A549 (cell line): ENCODE measurements at regions not wholly inside any gene's neighbourhood (a gene's known extent, or its start where the extent isn't known, plus 50 kb on each side); places are given as distances from the start of the nearest gene placed in this dataset.

Experiments
- ATAC-seq, 2 experiments: fragments of 200-7000 bp in 1 of 2; fragments of >200 bp in 1 of 2; cut with Nextera tagmentation in 1 of 2; cut with Tn5 transposase in 1 of 2; 3 replicates each; pipeline versions ENCODE4 v1.8.0 to v1.9.1; 2018 to 2020; ENCODE audit warnings: mild to moderate bottlenecking in 1 of 2, moderate library complexity in 1 of 2
- CTCF ChIA-PET: fragments of 300-600 bp; sonication (Branson Sonifier 250); formaldehyde crosslinking; extraction: SDS; loops from one replicate; lab custom pipeline; 2021; ENCODE audit warnings: antibody characterized with exemption, inconsistent platforms; lab: Yijun Ruan, JAX
- POLR2A ChIA-PET: fragments of 350-600 bp; formaldehyde crosslinking; extraction: SDS; loops from one replicate; lab custom pipeline; 2021; ENCODE audit warnings: antibody characterized with exemption, inconsistent platforms; lab: Yijun Ruan, JAX
- DNase-seq, 2 experiments: peaks; one replicate each; pipeline versions ENCODE4 v3.0.0 to v3.0.0-alpha.2; 2011 to 2016; ENCODE audit warnings: low read depth in 1 of 2, low spot score in 1 of 2
- FAIRE-seq: peaks from 2 replicates; lab custom pipeline; 2011; peaks lifted over from hg19 to GRCh38; lab: Jason Lieb, UNC
- H3K27ac ChIP-seq, 2 experiments: fragments of >200 bp; sonication (Bioruptor Twin); formaldehyde crosslinking; 3 replicates each; pipeline ENCODE4 v1.5.1; 2016 to 2017
- H3K4me1 ChIP-seq: fragments of >200 bp; sonication (Bioruptor Twin); formaldehyde crosslinking; 3 replicates; pipeline ENCODE4 v1.6.1; 2016
- H3K4me2 ChIP-seq: fragments of >200 bp; sonication (Bioruptor Twin); formaldehyde crosslinking; 3 replicates; pipeline ENCODE4 v1.6.1; 2016
- H3K4me3 ChIP-seq: fragments of >200 bp; sonication (Bioruptor Twin); formaldehyde crosslinking; 3 replicates; pipeline ENCODE4 v1.5.1; 2016
- H3K9me3 ChIP-seq: fragments of >200 bp; sonication (Bioruptor Twin); formaldehyde crosslinking; 3 replicates; pipeline ENCODE4 v1.6.1; 2016
- BHLHE40 ChIP-seq: IDR thresholded peaks from 2 replicates; pipeline ENCODE4 v1.6.1; 2012; ENCODE audit warnings: low read depth, low read length, inconsistent platforms
- CBX8 ChIP-seq: fragments of 200-600 bp; sonication (generic); IDR thresholded peaks from 2 replicates; pipeline ENCODE4 v1.6.1; 2016
- CHD2 ChIP-seq: fragments of 150-350 bp; IDR thresholded peaks from 2 replicates; pipeline ENCODE4 v1.6.1; 2014; ENCODE audit warnings: low read length; ENCODE audit not compliant: partially characterized antibody
- CHD4 ChIP-seq: fragments of 200-600 bp; sonication (generic); IDR thresholded peaks from 2 replicates; pipeline ENCODE4 v1.6.1; 2016; ENCODE audit warnings: antibody characterized with exemption, mild to moderate bottlenecking, borderline replicate concordance
- EHMT2 ChIP-seq: fragments of 200-600 bp; sonication (generic); IDR thresholded peaks from 2 replicates; pipeline ENCODE4 v1.6.1; 2016; ENCODE audit warnings: antibody characterized with exemption, low read depth, mild to moderate bottlenecking, moderate library complexity
- FOSL2 ChIP-seq, 2 experiments: fragments of 450-650 bp in 1 of 2; fragments of >200 bp in 1 of 2; sonication (Bioruptor Twin) in 1 of 2; formaldehyde crosslinking; IDR thresholded peaks; 2 replicates each; pipeline versions ENCODE4 v1.5.0 to v1.6.1; 2016 to 2020; ENCODE audit warnings: mild to moderate bottlenecking in 1 of 2, moderate library complexity in 1 of 2
- FOXS1 ChIP-seq: fragments of 250-450 bp; sonication (Bioruptor Pico); IDR thresholded peaks from 2 replicates; pipeline ENCODE4 v1.5.0; 2020; ENCODE audit warnings: mild to moderate bottlenecking, moderate library complexity
- HOXB13 ChIP-seq: fragments of 250-450 bp; sonication (Bioruptor Pico); IDR thresholded peaks from 2 replicates; pipeline ENCODE4 v1.5.0; 2020; ENCODE audit warnings: low read depth, mild to moderate bottlenecking, moderate library complexity
- JUN ChIP-seq, 2 experiments: fragments of >200 bp; sonication (Bioruptor Twin); formaldehyde crosslinking; IDR thresholded peaks; 2 replicates in 1 of 2; 3 replicates in 1 of 2; pipeline ENCODE4 v1.6.1; 2016 to 2017
- MAFK ChIP-seq: fragments of 450-650 bp; IDR thresholded peaks from 2 replicates; pipeline ENCODE4 v1.6.1; 2014; ENCODE audit not compliant: partially characterized antibody
- MAZ ChIP-seq: fragments of 150-350 bp; IDR thresholded peaks from 2 replicates; pipeline ENCODE4 v1.6.1; 2014; ENCODE audit warnings: antibody characterized with exemption, low read depth, low read length, borderline replicate concordance
- SMC3 ChIP-seq: fragments of >200 bp; sonication (Bioruptor Twin); formaldehyde crosslinking; IDR thresholded peaks from 3 replicates; pipeline ENCODE4 v1.6.1; 2018; ENCODE audit warnings: inconsistent platforms
- ZFP36 ChIP-seq: fragments of 450-650 bp; IDR thresholded peaks from 2 replicates; pipeline ENCODE4 v1.6.1; 2014; ENCODE audit warnings: borderline replicate concordance; ENCODE audit not compliant: partially characterized antibody
- ZNF302 ChIP-seq: fragments of 250-450 bp; sonication (Bioruptor Pico); IDR thresholded peaks from 2 replicates; pipeline ENCODE4 v1.9.0; 2021; ENCODE audit warnings: inconsistent platforms, mild to moderate bottlenecking, moderate library complexity
- ZSCAN20 ChIP-seq: fragments of 250-450 bp; sonication (Bioruptor Pico); IDR thresholded peaks from 2 replicates; pipeline ENCODE4 v1.8.0; 2022; ENCODE audit warnings: mild to moderate bottlenecking, moderate library complexity
- WGBS: methylation state at CpG from one replicate; pipeline ENCODE4 v1.1.6; 2017; ENCODE audit errors: missing lambda C conversion rate; 5-methylcytosine and 5-hydroxymethylcytosine counted together
- TF ChIP-seq, protein P1 (sequence below): fragments of >200 bp; sonication (Bioruptor Twin); formaldehyde crosslinking; IDR thresholded peaks from 3 replicates; pipeline ENCODE4 v1.5.1; 2016
- TF ChIP-seq, protein P2 (sequence below): fragments of >200 bp; sonication (Bioruptor Twin); formaldehyde crosslinking; IDR thresholded peaks from 2 replicates; pipeline ENCODE4 v1.6.1; 2016
- TF ChIP-seq, protein P3 (sequence below): fragments of 200-600 bp; sonication (generic); IDR thresholded peaks from 2 replicates; pipeline ENCODE4 v1.6.1; 2016; ENCODE audit warnings: antibody characterized with exemption, mild to moderate bottlenecking, moderate library complexity
- TF ChIP-seq, protein P4 (sequence below): IDR thresholded peaks from 2 replicates; pipeline ENCODE4 v1.6.1; 2012
- TF ChIP-seq, protein P5 (sequence below): fragments of 150-350 bp; IDR thresholded peaks from 2 replicates; pipeline ENCODE4 v1.6.1; 2014; ENCODE audit warnings: low read depth, mild to moderate bottlenecking, low read length

DNA sequence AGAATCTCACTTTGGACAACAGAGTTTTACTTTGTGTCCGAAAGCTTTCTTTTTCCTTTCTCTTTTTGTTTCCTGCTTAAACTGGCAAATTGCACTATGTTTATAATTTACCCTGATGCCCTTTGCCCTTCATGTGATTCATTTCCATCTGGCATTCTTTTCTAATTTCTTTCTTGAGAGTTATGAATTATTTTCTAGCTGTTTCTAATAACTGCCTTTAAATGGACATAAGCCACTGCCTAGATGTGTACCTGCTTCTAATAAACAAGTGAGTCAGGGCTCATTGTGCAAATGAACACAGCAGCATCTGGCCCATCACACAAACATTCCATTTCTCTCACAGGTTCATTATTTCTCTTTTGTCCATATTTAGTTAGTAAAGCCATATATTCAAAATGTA, 242.3 kb upstream of the GPRIN3 start (continued):
- TF ChIP-seq, protein P1, sequence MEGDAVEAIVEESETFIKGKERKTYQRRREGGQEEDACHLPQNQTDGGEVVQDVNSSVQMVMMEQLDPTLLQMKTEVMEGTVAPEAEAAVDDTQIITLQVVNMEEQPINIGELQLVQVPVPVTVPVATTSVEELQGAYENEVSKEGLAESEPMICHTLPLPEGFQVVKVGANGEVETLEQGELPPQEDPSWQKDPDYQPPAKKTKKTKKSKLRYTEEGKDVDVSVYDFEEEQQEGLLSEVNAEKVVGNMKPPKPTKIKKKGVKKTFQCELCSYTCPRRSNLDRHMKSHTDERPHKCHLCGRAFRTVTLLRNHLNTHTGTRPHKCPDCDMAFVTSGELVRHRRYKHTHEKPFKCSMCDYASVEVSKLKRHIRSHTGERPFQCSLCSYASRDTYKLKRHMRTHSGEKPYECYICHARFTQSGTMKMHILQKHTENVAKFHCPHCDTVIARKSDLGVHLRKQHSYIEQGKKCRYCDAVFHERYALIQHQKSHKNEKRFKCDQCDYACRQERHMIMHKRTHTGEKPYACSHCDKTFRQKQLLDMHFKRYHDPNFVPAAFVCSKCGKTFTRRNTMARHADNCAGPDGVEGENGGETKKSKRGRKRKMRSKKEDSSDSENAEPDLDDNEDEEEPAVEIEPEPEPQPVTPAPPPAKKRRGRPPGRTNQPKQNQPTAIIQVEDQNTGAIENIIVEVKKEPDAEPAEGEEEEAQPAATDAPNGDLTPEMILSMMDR = no peak
- TF ChIP-seq, all 56 proteins: peak for 0

DNA sequence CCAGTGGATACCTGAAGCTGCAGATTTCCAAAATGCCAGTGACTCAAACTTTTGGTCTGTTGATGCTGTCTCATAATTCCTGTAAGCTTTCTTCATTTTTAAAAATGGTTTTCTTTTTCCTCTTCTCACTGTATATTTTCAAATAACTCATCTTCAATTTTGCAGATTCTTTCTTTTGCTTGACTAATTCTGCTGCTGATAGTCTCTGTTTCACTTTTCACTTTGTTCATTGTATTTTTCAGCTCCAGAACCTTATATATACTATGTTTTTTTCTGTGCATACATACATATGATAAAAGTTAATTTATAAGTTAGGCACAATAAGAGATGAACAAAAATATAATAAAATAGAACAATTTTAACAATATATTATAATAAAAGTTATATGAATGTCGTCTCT, 237.7 kb upstream of the GPRIN3 start:
- H3K27ac ChIP-seq = no peak overlapping the region
- H3K4me3 ChIP-seq = no peak overlapping the region
- ATAC-seq = no peak
- CTCF ChIA-PET = no interaction called here
- 10% methylated on average over 1 of the region's 1 CpG for WGBS
- no peak for DNase-seq
- H3K9me3 ChIP-seq = 0 out of 3 replicates have a peak, but pooled peaks cover 5% of the 10 kb centered on the region
- H3K4me2 ChIP-seq = no peak overlapping the region
- no peak for FAIRE-seq
- TF ChIP-seq SMC3 (no peak), CBX8 (no peak), JUN (IDR thresholded peaks at IDR 0.05) (no peak), ZFP36 (no peak), MAZ (no peak), CHD2 (no peak)
- TF ChIP-seq, protein P2, sequence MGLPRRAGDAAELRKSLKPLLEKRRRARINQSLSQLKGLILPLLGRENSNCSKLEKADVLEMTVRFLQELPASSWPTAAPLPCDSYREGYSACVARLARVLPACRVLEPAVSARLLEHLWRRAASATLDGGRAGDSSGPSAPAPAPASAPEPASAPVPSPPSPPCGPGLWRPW = no peak
- H3K4me1 ChIP-seq = peaks cover 5% of the 10 kb centered on the region
- POLR2A ChIA-PET = no interaction called here

DNA sequence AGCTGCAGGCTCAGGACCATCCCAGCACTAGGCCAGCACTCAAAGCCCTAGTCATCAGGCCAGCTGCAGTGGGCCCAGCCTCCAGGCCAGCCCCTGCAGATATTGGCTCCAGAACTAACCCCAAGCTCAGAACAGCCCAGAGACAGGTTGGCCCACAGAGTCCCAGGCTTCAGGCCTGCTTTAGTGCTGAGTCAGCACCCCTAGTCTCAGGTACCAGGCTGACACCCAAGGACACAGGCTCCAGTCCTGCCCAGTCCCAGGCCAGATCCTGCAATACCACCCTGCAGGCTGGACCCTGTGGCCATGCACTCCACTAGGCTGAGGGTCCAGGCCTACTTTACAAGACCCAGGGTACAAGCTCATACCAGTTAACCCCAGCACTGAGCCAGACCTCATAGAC, 234.4 kb upstream of the GPRIN3 start:
- H3K27ac ChIP-seq = no peak overlapping the region
- ATAC-seq = no peak

DNA sequence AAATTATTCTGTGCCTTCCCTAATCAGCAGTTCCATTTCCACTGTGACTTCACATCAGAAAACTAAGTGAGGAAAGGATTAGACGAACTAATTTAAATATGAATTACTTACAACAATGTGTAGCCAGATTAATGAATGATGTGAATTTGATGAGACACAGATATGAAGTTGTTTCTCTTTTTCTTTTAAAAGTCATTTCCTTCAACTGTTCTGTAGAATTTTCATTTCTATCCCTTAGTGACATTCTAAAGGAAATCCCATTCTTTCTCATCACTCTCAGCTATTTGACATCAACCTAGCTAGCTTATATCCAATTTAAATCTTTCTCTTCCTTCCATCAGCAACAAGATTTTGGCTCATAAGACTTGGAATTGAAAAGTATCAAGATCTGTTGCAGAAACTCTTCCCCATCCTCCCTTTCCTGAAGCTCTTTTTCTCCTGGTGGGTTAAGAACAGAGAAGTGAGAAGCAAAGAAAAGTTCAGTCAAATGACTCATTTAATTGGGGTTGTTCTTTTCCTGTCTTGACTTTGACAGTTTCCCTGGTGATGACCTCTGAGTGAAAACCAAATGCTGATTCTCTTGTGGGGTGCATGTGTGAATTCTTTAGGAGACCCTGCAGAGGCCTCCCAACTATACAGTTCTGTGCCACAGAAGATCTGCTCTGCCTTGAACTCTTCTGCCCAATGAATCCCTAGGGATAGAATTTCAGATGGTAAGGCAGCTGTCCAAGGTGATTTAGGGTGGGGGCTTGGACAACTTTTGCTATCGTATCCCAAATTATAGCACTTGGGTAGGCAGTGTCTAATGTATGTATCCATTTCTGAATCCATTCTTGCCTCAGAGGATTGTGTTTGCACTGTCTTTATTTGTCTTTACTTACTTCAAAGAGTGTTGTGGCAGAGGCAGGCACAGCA, 232.5 kb upstream of the GPRIN3 start:
- ChIA-PET CTCF (no interaction called here), POLR2A (no interaction called here)
- no peak overlapping the region for H3K4me3 ChIP-seq
- H3K27ac ChIP-seq = peak overlapping the region; percentile 33 to 59
- H3K4me1 ChIP-seq = peaks cover 28% of the 10 kb centered on the region
- WGBS = 67% methylated on average over 2 of the region's 2 CpGs
- H3K9me3 ChIP-seq = 0 out of 3 replicates have a peak, but pooled peaks cover 2% of the 10 kb centered on the region
- FAIRE-seq (no peak), DNase-seq (no peak)
- TF ChIP-seq CHD4 (no peak), BHLHE40 (no peak), HOXB13 (CRISPR knock-in tag) (no peak), FOXS1 (no peak)
- TF ChIP-seq, protein P3, sequence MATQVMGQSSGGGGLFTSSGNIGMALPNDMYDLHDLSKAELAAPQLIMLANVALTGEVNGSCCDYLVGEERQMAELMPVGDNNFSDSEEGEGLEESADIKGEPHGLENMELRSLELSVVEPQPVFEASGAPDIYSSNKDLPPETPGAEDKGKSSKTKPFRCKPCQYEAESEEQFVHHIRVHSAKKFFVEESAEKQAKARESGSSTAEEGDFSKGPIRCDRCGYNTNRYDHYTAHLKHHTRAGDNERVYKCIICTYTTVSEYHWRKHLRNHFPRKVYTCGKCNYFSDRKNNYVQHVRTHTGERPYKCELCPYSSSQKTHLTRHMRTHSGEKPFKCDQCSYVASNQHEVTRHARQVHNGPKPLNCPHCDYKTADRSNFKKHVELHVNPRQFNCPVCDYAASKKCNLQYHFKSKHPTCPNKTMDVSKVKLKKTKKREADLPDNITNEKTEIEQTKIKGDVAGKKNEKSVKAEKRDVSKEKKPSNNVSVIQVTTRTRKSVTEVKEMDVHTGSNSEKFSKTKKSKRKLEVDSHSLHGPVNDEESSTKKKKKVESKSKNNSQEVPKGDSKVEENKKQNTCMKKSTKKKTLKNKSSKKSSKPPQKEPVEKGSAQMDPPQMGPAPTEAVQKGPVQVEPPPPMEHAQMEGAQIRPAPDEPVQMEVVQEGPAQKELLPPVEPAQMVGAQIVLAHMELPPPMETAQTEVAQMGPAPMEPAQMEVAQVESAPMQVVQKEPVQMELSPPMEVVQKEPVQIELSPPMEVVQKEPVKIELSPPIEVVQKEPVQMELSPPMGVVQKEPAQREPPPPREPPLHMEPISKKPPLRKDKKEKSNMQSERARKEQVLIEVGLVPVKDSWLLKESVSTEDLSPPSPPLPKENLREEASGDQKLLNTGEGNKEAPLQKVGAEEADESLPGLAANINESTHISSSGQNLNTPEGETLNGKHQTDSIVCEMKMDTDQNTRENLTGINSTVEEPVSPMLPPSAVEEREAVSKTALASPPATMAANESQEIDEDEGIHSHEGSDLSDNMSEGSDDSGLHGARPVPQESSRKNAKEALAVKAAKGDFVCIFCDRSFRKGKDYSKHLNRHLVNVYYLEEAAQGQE = no peak
- TF ChIP-seq, protein P4, sequence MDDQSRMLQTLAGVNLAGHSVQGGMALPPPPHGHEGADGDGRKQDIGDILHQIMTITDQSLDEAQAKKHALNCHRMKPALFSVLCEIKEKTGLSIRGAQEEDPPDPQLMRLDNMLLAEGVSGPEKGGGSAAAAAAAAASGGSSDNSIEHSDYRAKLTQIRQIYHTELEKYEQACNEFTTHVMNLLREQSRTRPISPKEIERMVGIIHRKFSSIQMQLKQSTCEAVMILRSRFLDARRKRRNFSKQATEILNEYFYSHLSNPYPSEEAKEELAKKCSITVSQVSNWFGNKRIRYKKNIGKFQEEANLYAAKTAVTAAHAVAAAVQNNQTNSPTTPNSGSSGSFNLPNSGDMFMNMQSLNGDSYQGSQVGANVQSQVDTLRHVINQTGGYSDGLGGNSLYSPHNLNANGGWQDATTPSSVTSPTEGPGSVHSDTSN = no peak
- TF ChIP-seq, protein P2 = no peak
- TF ChIP-seq, all 56 proteins: peak for 0
- ATAC-seq = peak in 1 of 2 experiments; percentile 46; a peak in 2 of 6 replicates
- peak overlapping the region; percentile 59 for H3K4me2 ChIP-seq

More for the DNA sequence above, 234.4 kb upstream of the GPRIN3 start:
- Histone ChIP-seq H3K9me3 (0 out of 3 replicates have a peak, but pooled peaks cover 5% of the 10 kb centered on the region), H3K4me2 (no peak overlapping the region), H3K4me3 (no peak overlapping the region)
- DNase-seq (no peak), FAIRE-seq (no peak)
- ChIA-PET POLR2A (no interaction called here), CTCF (no interaction called here)
- TF ChIP-seq MAFK (peak; percentile 95), FOXS1 (no peak), ZNF302 (CRISPR knock-in tag) (no peak), EHMT2 (no peak), ZSCAN20 (no peak), FOSL2 (IDR thresholded peaks at IDR 0.05) (no peak), FOSL2 (CRISPR knock-in tag; IDR thresholded peaks at IDR 0.05) (no peak), ZFP36 (no peak)
- TF ChIP-seq, protein P5, sequence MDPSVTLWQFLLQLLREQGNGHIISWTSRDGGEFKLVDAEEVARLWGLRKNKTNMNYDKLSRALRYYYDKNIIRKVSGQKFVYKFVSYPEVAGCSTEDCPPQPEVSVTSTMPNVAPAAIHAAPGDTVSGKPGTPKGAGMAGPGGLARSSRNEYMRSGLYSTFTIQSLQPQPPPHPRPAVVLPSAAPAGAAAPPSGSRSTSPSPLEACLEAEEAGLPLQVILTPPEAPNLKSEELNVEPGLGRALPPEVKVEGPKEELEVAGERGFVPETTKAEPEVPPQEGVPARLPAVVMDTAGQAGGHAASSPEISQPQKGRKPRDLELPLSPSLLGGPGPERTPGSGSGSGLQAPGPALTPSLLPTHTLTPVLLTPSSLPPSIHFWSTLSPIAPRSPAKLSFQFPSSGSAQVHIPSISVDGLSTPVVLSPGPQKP = no peak
- TF ChIP-seq, all 56 proteins: peak for 1
- peaks cover 24% of the 10 kb centered on the region for H3K4me1 ChIP-seq
